Neuronal stem cell (in vitro differentiated cells): ENCODE measurements at regions not wholly inside any gene's neighbourhood (a gene's known extent, or its start where the extent isn't known, plus 50 kb on each side); places are given as distances from the start of the nearest gene placed in this dataset.

Experiments
- DNase-seq: peaks from one replicate; pipeline ENCODE4 v3.0.0-alpha.2; 2013; ENCODE audit warnings: low spot score
- H2AFZ ChIP-seq: one replicate; pipeline ENCODE4 v1.6.1; 2013; ENCODE audit warnings: mild to moderate bottlenecking, low read length, inconsistent platforms
- H2AK5ac ChIP-seq: 2 replicates; pipeline ENCODE4 v1.6.1; 2013; ENCODE audit warnings: low read depth, mild to moderate bottlenecking, inconsistent platforms, low read length, moderate library complexity, mixed read lengths
- H2BK120ac ChIP-seq: 2 replicates; pipeline ENCODE4 v1.6.1; 2013; ENCODE audit warnings: low read depth, mild to moderate bottlenecking, inconsistent platforms, low read length, moderate library complexity, mixed read lengths
- H2BK12ac ChIP-seq: one replicate; pipeline ENCODE4 v1.6.1; 2013; ENCODE audit warnings: low read length, inconsistent platforms
- H2BK15ac ChIP-seq: 2 replicates; pipeline ENCODE4 v1.6.1; 2013; ENCODE audit warnings: mild to moderate bottlenecking, low read length, inconsistent platforms, mixed read lengths
- H2BK5ac ChIP-seq: one replicate; pipeline ENCODE4 v1.6.1; 2013; ENCODE audit warnings: inconsistent platforms, mild to moderate bottlenecking, low read length, moderate library complexity
- H3K14ac ChIP-seq: one replicate; pipeline ENCODE4 v1.6.1; 2013; ENCODE audit warnings: low read length, inconsistent platforms
- H3K18ac ChIP-seq: 2 replicates; pipeline ENCODE4 v1.6.1; 2013; ENCODE audit warnings: low read length, inconsistent platforms
- H3K23ac ChIP-seq: 2 replicates; pipeline ENCODE4 v1.6.1; 2013; ENCODE audit warnings: low read depth, mild to moderate bottlenecking, mixed read lengths, low read length, inconsistent platforms; ENCODE audit not compliant: poor library complexity
- H3K27ac ChIP-seq: replicated peaks from 3 replicates; pipeline ENCODE4 v1.5.1; 2013; ENCODE audit warnings: low read length, inconsistent platforms
- H3K27me3 ChIP-seq, 3 experiments: 2 replicates each; pipeline ENCODE4 v1.6.1; 2013; ENCODE audit warnings: low read length in 3 of 3, mild to moderate bottlenecking in 2 of 3, inconsistent platforms in 1 of 3, low read depth in 1 of 3, mixed read lengths in 1 of 3, moderate library complexity in 1 of 3; ENCODE audit not compliant: control insufficient read depth in 3 of 3, insufficient read depth in 3 of 3
- H3K36me3 ChIP-seq, 2 donors: replicated peaks in 1 of 2; 2 replicates each; pipeline ENCODE4 v1.6.1; 2013; ENCODE audit warnings: low read length in 2 of 2; ENCODE audit not compliant: control insufficient read depth in 2 of 2, insufficient read depth in 2 of 2
- H3K4ac ChIP-seq: 2 replicates; pipeline ENCODE4 v1.6.1; 2013; ENCODE audit warnings: inconsistent platforms, mild to moderate bottlenecking, low read length, moderate library complexity
- H3K4me1 ChIP-seq, 2 donors: 1 replicate in 1 of 2; 2 replicates in 1 of 2; pipeline ENCODE4 v1.6.1; 2013; ENCODE audit warnings: low read length in 2 of 2, low read depth in 1 of 2; ENCODE audit not compliant: control insufficient read depth in 2 of 2, insufficient read depth in 1 of 2
- H3K4me2 ChIP-seq: one replicate; pipeline ENCODE4 v1.6.1; 2013; ENCODE audit warnings: mild to moderate bottlenecking, low read length, inconsistent platforms; ENCODE audit not compliant: insufficient read depth, poor library complexity, severe bottlenecking
- H3K4me3 ChIP-seq, 2 donors: 2 replicates each; pipeline ENCODE4 v1.5.1; 2013; ENCODE audit warnings: low read length in 2 of 2, mild to moderate bottlenecking in 2 of 2, inconsistent platforms in 1 of 2, moderate library complexity in 1 of 2
- H3K79me1 ChIP-seq: one replicate; pipeline ENCODE4 v1.6.1; 2013; ENCODE audit warnings: low read depth, mild to moderate bottlenecking, inconsistent platforms, low read length, moderate library complexity
- H3K9ac ChIP-seq: one replicate; pipeline ENCODE4 v1.6.1; 2013; ENCODE audit warnings: mild to moderate bottlenecking, low read depth, low read length, inconsistent platforms; ENCODE audit not compliant: poor library complexity
- H3K9me3 ChIP-seq, 2 donors: replicated peaks in 1 of 2; 2 replicates each; pipeline versions ENCODE3 to v1.6.1; 2013; ENCODE audit warnings: low read length in 2 of 2, mild to moderate bottlenecking in 2 of 2, inconsistent platforms in 1 of 2, low read depth in 1 of 2, mixed read lengths in 1 of 2, moderate library complexity in 1 of 2; ENCODE audit not compliant: control insufficient read depth in 2 of 2, insufficient read depth in 1 of 2
- H4K8ac ChIP-seq: one replicate; pipeline ENCODE4 v1.6.1; 2013; ENCODE audit warnings: low read depth, mild to moderate bottlenecking, inconsistent platforms, low read length, moderate library complexity
- H4K91ac ChIP-seq: one replicate; pipeline ENCODE4 v1.6.1; 2013; ENCODE audit warnings: low read length, low read depth, mild to moderate bottlenecking, inconsistent platforms; ENCODE audit not compliant: poor library complexity
- WGBS, 2 donors: extraction: QIAGEN DNeasy Blood & Tissue Kit; methylation state at CpG; one replicate each; pipeline ENCODE4 v1.1.7; 2013; ENCODE audit warnings: missing lambda C conversion rate in 2 of 2, mixed read lengths in 1 of 2; ENCODE audit not compliant: insufficient read length in 2 of 2, insufficient replicate concordance in 1 of 2; ENCODE audit errors: extremely low coverage in 2 of 2; 5-methylcytosine and 5-hydroxymethylcytosine counted together

DNA sequence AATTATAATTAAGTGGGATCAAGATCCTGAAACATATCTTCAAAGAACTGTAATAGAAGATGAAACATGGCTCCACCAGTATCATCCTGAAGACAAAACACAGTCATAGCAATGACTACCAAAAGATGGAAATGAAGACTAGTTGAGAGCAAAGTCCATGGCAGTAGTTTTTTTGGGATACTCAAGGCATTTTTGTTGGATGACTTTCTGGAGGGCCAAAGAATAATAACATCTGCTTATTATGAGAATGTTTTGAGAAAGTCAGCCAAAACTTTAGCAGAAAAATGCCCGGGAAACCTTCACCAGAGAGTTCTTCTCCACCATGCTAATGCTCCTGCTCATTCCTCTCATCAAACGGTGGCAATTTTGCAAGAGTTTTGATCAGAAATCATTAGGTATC lies 809.4 kb upstream of the RAG2 start:
- H3K79me1 ChIP-seq, result no peaks in the 10 kb centered on the region
- H3K9me3 ChIP-seq, result no peaks in the 10 kb centered on the region
- no peak overlapping the region for H3K18ac ChIP-seq
- no peak for DNase-seq
- no peak overlapping the region for H4K8ac ChIP-seq
- no peak overlapping the region for H4K91ac ChIP-seq
- H2AFZ ChIP-seq, result no peak overlapping the region
- H3K27me3 ChIP-seq, result no peaks in the 10 kb centered on the region
- no peak overlapping the region for H3K23ac ChIP-seq
- H3K36me3 ChIP-seq, result no peaks in the 10 kb centered on the region
- H2BK12ac ChIP-seq, result no peak overlapping the region
- no peaks in the 10 kb centered on the region for H3K4me1 ChIP-seq
- H3K4me3 ChIP-seq, result no peak overlapping the region
- no peak overlapping the region for H3K27ac ChIP-seq
- H2BK5ac ChIP-seq, result no peak overlapping the region
- no peak overlapping the region for H3K4ac ChIP-seq
- H2BK15ac ChIP-seq, result no peak overlapping the region
- no peak overlapping the region for H2BK120ac ChIP-seq
- no peak overlapping the region for H3K14ac ChIP-seq
- H3K9ac ChIP-seq, result no peak overlapping the region
- H2AK5ac ChIP-seq, result no peak overlapping the region
- WGBS, 2 donors, result no CpG with 5 or more reads among the region's 2 CpGs
- H3K4me2 ChIP-seq, result no peak overlapping the region

DNA sequence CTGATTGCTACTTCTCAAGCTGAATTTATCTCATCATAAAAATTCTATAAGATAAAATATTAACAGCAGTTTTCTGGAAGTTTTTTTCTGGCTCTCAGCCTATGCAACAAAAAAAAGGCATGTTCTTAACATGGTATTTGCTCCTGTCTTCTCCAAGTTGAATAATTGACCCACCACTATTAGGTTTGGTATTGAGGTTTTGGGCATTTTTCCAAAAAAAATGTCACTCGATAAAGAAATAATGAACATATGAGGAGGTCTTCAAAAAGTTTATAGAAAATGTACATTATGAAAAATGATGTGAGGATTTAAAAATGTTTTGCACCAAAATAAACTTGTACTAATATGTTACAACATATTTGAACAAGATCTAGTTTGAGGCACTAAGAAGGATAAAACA lies 808.6 kb upstream of the RAG2 start:
- Histone ChIP-seq H3K4me3 (no peak overlapping the region), H3K4me1 (no peaks in the 10 kb centered on the region), H2AFZ (no peak overlapping the region), H3K36me3 (no peaks in the 10 kb centered on the region), H2BK15ac (no peak overlapping the region), H2BK120ac (no peak overlapping the region), H3K27me3 (no peaks in the 10 kb centered on the region), H3K4me2 (no peak overlapping the region), H3K18ac (no peak overlapping the region), H3K79me1 (no peaks in the 10 kb centered on the region), H3K9me3 (no peaks in the 10 kb centered on the region), H4K8ac (no peak overlapping the region), H4K91ac (no peak overlapping the region), H3K9ac (no peak overlapping the region), H2AK5ac (no peak overlapping the region), H3K27ac (no peak overlapping the region), H3K4ac (no peak overlapping the region), H3K23ac (no peak overlapping the region), H2BK12ac (no peak overlapping the region), H3K14ac (no peak overlapping the region), H2BK5ac (no peak overlapping the region)
- no CpG with 5 or more reads among the region's 1 CpG for WGBS, 2 donors
- DNase-seq, result no peak

DNA sequence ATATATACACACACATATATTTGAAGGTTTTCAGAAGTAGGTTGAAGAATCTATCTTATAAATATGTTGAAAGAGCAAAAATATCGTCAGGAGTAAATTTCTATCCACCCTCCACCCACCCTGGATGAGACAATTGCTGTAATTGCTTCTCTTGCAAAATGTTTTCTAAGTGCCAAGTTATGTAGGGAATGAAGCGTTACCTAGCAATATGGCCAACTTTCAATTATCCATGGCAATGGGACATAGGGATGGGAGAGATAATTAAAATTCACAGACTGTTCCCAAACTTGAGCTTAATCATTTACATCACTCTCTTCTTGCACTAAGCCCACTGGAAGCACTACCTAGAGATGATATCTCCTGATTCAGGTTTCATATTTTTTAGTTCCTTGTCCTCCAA lies 806.2 kb upstream of the RAG2 start:
- no peaks in the 10 kb centered on the region for H3K27me3 ChIP-seq
- no peak overlapping the region for H3K4ac ChIP-seq
- no peak overlapping the region for H3K18ac ChIP-seq
- H2BK15ac ChIP-seq, result no peak overlapping the region
- H2BK12ac ChIP-seq, result no peak overlapping the region
- H2AK5ac ChIP-seq, result no peak overlapping the region
- H3K9ac ChIP-seq, result no peak overlapping the region
- H3K23ac ChIP-seq, result no peak overlapping the region
- DNase-seq, result no peak
- no peaks in the 10 kb centered on the region for H3K79me1 ChIP-seq
- H3K4me1 ChIP-seq, result no peaks in the 10 kb centered on the region
- H3K4me3 ChIP-seq, result no peak overlapping the region
- no peak overlapping the region for H4K8ac ChIP-seq
- H2AFZ ChIP-seq, result no peak overlapping the region
- no peaks in the 10 kb centered on the region for H3K36me3 ChIP-seq
- no peaks in the 10 kb centered on the region for H3K9me3 ChIP-seq
- no peak overlapping the region for H2BK5ac ChIP-seq
- no peak overlapping the region for H3K27ac ChIP-seq
- WGBS, 2 donors, result no CpG with 5 or more reads among the region's 2 CpGs
- H2BK120ac ChIP-seq, result no peak overlapping the region
- no peak overlapping the region for H4K91ac ChIP-seq
- no peak overlapping the region for H3K4me2 ChIP-seq
- no peak overlapping the region for H3K14ac ChIP-seq

DNA sequence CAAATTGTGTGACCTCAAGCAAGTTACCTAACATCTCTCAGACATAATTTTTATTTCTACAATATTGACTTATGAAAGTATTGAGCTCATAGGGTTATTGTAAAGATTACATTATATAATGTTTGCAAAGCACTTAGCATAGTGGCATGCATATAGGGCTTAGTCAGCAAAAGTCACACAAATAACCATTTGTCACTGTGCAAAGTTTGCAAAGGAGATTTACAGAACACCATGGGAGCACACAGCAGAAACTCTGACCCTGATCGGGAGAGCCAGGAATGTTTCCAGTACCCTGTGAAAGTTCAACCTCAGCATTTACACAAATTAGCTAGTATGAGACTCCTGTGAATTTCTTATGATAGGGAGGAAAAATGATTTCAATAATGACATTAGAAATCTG lies 804.6 kb upstream of the RAG2 start:
- no peak overlapping the region for H4K8ac ChIP-seq
- no peak overlapping the region for H3K4me3 ChIP-seq
- H3K36me3 ChIP-seq, result no peaks in the 10 kb centered on the region
- no peaks in the 10 kb centered on the region for H3K4me1 ChIP-seq
- H3K4me2 ChIP-seq, result no peak overlapping the region
- WGBS, 2 donors, result no CpG with 5 or more reads among the region's 1 CpG
- H2BK15ac ChIP-seq, result no peak overlapping the region
- H2AK5ac ChIP-seq, result no peak overlapping the region
- no peak for DNase-seq
- no peak overlapping the region for H3K27ac ChIP-seq
- H3K9me3 ChIP-seq, result no peaks in the 10 kb centered on the region
- H3K4ac ChIP-seq, result no peak overlapping the region
- no peak overlapping the region for H3K18ac ChIP-seq
- no peak overlapping the region for H2AFZ ChIP-seq
- no peak overlapping the region for H4K91ac ChIP-seq
- no peaks in the 10 kb centered on the region for H3K79me1 ChIP-seq
- H2BK120ac ChIP-seq, result no peak overlapping the region
- H2BK12ac ChIP-seq, result no peak overlapping the region
- H3K14ac ChIP-seq, result no peak overlapping the region
- no peak overlapping the region for H3K23ac ChIP-seq
- no peaks in the 10 kb centered on the region for H3K27me3 ChIP-seq
- no peak overlapping the region for H2BK5ac ChIP-seq
- no peak overlapping the region for H3K9ac ChIP-seq
